Activated naive CD8-positive, alpha-beta T cell treated with anti-CD3 and anti-CD28 coated beads, Interleukin-2, amount 50 U/mL, for 24 hours (primary cell): ENCODE measurements at regions not wholly inside any gene's neighbourhood (a gene's known extent, or its start where the extent isn't known, plus 50 kb on each side); places are given as distances from the start of the nearest gene placed in this dataset.

Experiments used
- ATAC-seq: fragments of 150-1000 bp; cut with Tn5 transposase; one replicate; pipeline ENCODE4 v1.10.0; 2021
- DNase-seq: peaks from one replicate; pipeline ENCODE4 v3.0.0; 2021
- H3K27ac Mint-ChIP-seq: one replicate; pipeline ENCODE4 v1.8.0; 2021; ENCODE audit warnings: mild to moderate bottlenecking, mixed read lengths
- H3K27me3 Mint-ChIP-seq: one replicate; pipeline ENCODE4 v1.8.0; 2021; ENCODE audit warnings: mixed read lengths
- H3K36me3 Mint-ChIP-seq: one replicate; pipeline ENCODE4 v1.8.0; 2021; ENCODE audit warnings: low read depth, mixed read lengths
- H3K4me1 Mint-ChIP-seq: one replicate; pipeline ENCODE4 v1.8.0; 2021; ENCODE audit warnings: mixed read lengths
- H3K4me3 Mint-ChIP-seq: one replicate; pipeline ENCODE4 v1.8.0; 2021; ENCODE audit warnings: mild to moderate bottlenecking, moderate library complexity, mixed read lengths
- H3K9me3 Mint-ChIP-seq: one replicate; pipeline ENCODE4 v1.8.0; 2021; ENCODE audit warnings: mixed read lengths

- ATAC-seq = no peak
- Mint-ChIP-seq H3K27ac (no peak overlapping the region), H3K9me3 (no peaks in the 10 kb centered on the region), H3K36me3 (no peaks in the 10 kb centered on the region), H3K4me1 (no peaks in the 10 kb centered on the region), H3K27me3 (no peaks in the 10 kb centered on the region), H3K4me3 (no peak overlapping the region)
- no peak for DNase-seq
Measured at GRCh38 chr9:28774433-28775235, 1201.4 kb upstream of the C9orf72 start.

GRCh38 chr9:28779243-28779642 is 1206.0 kb upstream of the C9orf72 start:
- H3K36me3 Mint-ChIP-seq = no peaks in the 10 kb centered on the region
- no peak overlapping the region for H3K27ac Mint-ChIP-seq
- no peaks in the 10 kb centered on the region for H3K9me3 Mint-ChIP-seq
- DNase-seq (no peak), ATAC-seq (no peak)
- no peak overlapping the region for H3K4me3 Mint-ChIP-seq
- H3K4me1 Mint-ChIP-seq = no peaks in the 10 kb centered on the region
- H3K27me3 Mint-ChIP-seq = no peaks in the 10 kb centered on the region

DNA sequence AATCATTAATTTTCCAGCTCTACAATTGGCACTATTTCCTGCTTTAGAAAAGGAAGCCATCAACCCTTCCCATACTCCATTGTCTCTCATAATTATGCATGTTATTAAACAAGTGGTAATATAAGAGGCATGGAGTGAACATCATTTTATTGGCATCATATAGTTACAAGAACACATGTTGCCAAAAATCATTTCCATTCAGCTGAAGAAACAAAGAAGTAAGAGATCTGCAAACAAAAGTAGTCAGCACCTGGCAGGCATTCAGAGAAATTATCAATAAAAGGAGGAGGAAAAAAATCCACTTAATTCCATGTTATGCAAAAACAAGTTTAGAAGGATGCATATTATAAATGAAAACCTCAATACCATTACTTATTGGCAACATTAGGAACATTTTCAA is 1208.2 kb upstream of the C9orf72 start:
- Mint-ChIP-seq H3K9me3 (no peaks in the 10 kb centered on the region), H3K36me3 (no peaks in the 10 kb centered on the region), H3K4me1 (no peaks in the 10 kb centered on the region), H3K4me3 (no peak overlapping the region), H3K27ac (no peak overlapping the region), H3K27me3 (no peaks in the 10 kb centered on the region)
- DNase-seq = no peak
- no peak for ATAC-seq

DNA sequence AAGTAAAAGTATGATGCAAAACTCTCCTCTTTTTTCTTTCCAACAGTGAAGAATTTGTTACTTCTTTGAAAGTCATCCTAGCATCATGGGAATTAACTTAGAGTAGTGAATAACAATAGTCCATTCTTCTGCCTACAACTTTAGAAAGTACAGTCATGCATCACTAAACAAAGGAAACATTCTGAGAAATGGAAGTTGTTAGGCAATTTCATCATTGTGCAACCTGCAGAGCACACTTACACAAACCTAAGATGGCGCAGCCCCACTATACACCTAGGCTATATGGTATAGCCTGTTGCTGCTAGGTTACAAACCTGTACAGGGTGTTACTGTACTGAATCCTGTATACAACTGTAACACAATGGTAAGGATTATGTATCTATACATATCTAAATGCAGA is 1209.3 kb upstream of the C9orf72 start:
- Mint-ChIP-seq H3K27ac (no peak overlapping the region), H3K4me3 (no peak overlapping the region), H3K4me1 (no peaks in the 10 kb centered on the region), H3K36me3 (no peaks in the 10 kb centered on the region), H3K27me3 (no peaks in the 10 kb centered on the region), H3K9me3 (no peaks in the 10 kb centered on the region)
- no peak for DNase-seq
- ATAC-seq = no peak

- Mint-ChIP-seq H3K9me3 (no peaks in the 10 kb centered on the region), H3K27me3 (no peaks in the 10 kb centered on the region), H3K27ac (no peak overlapping the region), H3K36me3 (no peaks in the 10 kb centered on the region), H3K4me1 (no peaks in the 10 kb centered on the region), H3K4me3 (no peak overlapping the region)
- ATAC-seq (no peak), DNase-seq (no peak)
Measured at GRCh38 chr9:28792716-28793115, 1219.4 kb upstream of the C9orf72 start.

DNA sequence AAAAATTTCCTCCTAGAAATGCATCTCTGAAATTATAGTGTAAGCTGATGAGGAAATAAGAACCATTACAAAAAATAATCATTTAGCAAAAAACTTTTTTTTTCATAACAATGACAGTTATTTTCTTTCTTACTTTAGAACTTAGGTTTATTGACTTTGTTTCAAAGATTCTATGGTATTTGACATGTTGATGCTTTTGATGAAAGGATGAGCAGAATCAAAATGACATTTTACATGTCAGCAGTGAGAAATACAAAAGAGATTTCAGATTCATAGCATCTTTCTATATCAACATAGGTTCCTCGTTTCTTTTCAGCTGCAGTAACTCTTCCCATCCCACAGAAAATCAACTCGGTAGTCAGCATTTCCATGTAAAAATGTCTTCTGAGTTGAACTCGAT is 1226.6 kb upstream of the C9orf72 start:
- no peak overlapping the region for H3K4me3 Mint-ChIP-seq
- no peaks in the 10 kb centered on the region for H3K36me3 Mint-ChIP-seq
- no peaks in the 10 kb centered on the region for H3K4me1 Mint-ChIP-seq
- ATAC-seq (no peak), DNase-seq (no peak)
- no peak overlapping the region for H3K27ac Mint-ChIP-seq
- no peaks in the 10 kb centered on the region for H3K9me3 Mint-ChIP-seq
- H3K27me3 Mint-ChIP-seq = no peaks in the 10 kb centered on the region

GRCh38 chr9:28801144-28801799 is 1228.0 kb upstream of the C9orf72 start:
- Mint-ChIP-seq H3K36me3 (no peaks in the 10 kb centered on the region), H3K4me1 (no peaks in the 10 kb centered on the region), H3K27ac (no peak overlapping the region), H3K4me3 (no peak overlapping the region), H3K27me3 (no peaks in the 10 kb centered on the region), H3K9me3 (no peaks in the 10 kb centered on the region)
- DNase-seq (no peak), ATAC-seq (no peak)

DNA sequence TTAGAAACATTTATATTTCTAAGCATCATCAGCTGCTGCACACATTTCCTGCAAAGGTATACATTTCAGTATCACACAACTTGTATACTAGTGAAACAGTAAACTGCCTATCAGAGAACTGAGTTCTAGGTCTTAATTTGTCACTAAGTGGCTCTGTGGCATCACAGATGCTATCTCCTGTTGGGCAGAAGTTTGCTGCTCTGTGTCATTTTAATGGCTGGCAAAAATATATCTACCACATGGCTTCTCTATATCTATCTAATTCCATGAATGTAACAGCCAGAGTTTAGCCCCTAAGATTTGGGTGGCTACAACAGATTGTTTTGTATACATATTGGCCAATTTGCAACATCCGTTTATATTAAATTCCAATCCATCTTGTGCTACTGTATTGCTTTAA is 1231.9 kb upstream of the C9orf72 start:
- H3K9me3 Mint-ChIP-seq = no peaks in the 10 kb centered on the region
- H3K27ac Mint-ChIP-seq = no peak overlapping the region
- no peaks in the 10 kb centered on the region for H3K27me3 Mint-ChIP-seq
- H3K4me1 Mint-ChIP-seq = no peaks in the 10 kb centered on the region
- H3K36me3 Mint-ChIP-seq = no peaks in the 10 kb centered on the region
- no peak overlapping the region for H3K4me3 Mint-ChIP-seq
- no peak for DNase-seq
- ATAC-seq = no peak

DNA sequence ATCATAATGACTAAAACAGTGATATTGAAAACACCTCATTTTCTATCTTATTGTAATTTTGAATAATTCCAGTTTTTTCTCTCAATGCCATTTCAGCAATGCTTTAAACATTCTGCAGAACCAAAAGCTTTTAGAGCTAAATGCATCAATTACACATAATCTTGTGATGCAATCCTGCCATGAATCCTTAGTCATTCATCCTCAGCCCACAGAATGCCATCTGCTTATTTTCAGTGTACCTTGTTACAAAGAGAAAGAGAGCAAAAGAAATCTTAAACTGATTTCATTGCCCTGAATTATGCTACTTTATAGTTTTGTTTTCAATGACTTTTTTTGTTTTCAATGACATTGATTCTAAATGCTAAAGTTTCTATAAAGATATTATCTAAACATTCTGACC is 1234.8 kb upstream of the C9orf72 start:
- no peak overlapping the region for H3K4me3 Mint-ChIP-seq

GRCh38 chr9:28810388-28811075 is 1237.3 kb upstream of the C9orf72 start:
- no peak overlapping the region for H3K4me3 Mint-ChIP-seq
- H3K9me3 Mint-ChIP-seq = peaks cover 4% of the 10 kb centered on the region
- no peaks in the 10 kb centered on the region for H3K36me3 Mint-ChIP-seq
- no peaks in the 10 kb centered on the region for H3K4me1 Mint-ChIP-seq
- ATAC-seq (no peak), DNase-seq (no peak)
- H3K27me3 Mint-ChIP-seq = no peaks in the 10 kb centered on the region
- no peak overlapping the region for H3K27ac Mint-ChIP-seq

More for the DNA sequence above, 1234.8 kb upstream of the C9orf72 start:
- no peaks in the 10 kb centered on the region for H3K27me3 Mint-ChIP-seq
- H3K27ac Mint-ChIP-seq = no peak overlapping the region
- DNase-seq (no peak), ATAC-seq (no peak)
- peaks cover 4% of the 10 kb centered on the region for H3K9me3 Mint-ChIP-seq
- H3K4me1 Mint-ChIP-seq = no peaks in the 10 kb centered on the region
- no peaks in the 10 kb centered on the region for H3K36me3 Mint-ChIP-seq

DNA sequence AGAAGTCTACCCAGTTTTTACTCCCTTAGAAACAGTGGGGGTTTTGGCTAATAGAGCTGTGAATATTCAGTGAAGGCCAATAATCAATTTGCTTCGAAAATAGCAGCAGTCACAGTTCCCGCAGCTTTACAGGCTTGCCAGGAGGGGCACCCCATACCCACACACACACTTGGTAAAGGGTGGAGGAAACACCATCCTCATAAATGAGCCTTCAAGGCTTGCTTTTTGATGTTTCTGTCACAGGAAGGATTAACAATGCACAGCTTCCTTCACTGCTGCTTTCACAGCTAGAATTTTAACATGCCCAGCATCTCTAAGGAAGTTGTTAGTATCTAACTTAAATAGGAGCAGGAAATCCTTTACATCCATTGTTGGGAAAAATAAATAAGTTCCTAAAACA is 1247.5 kb upstream of the C9orf72 start:
- no peak overlapping the region for H3K4me3 Mint-ChIP-seq
- H3K36me3 Mint-ChIP-seq = no peaks in the 10 kb centered on the region
- no peak for ATAC-seq
- H3K27ac Mint-ChIP-seq = no peak overlapping the region
- H3K9me3 Mint-ChIP-seq = no peaks in the 10 kb centered on the region
- no peaks in the 10 kb centered on the region for H3K27me3 Mint-ChIP-seq
- no peak for DNase-seq
- H3K4me1 Mint-ChIP-seq = no peaks in the 10 kb centered on the region

- H3K27ac Mint-ChIP-seq = no peak overlapping the region
- H3K36me3 Mint-ChIP-seq = no peaks in the 10 kb centered on the region
- no peaks in the 10 kb centered on the region for H3K4me1 Mint-ChIP-seq
- DNase-seq (no peak), ATAC-seq (no peak)
- no peaks in the 10 kb centered on the region for H3K27me3 Mint-ChIP-seq
- no peaks in the 10 kb centered on the region for H3K9me3 Mint-ChIP-seq
- H3K4me3 Mint-ChIP-seq = no peak overlapping the region
Measured at GRCh38 chr9:28821240-28821639, 1248.0 kb upstream of the C9orf72 start.

DNA sequence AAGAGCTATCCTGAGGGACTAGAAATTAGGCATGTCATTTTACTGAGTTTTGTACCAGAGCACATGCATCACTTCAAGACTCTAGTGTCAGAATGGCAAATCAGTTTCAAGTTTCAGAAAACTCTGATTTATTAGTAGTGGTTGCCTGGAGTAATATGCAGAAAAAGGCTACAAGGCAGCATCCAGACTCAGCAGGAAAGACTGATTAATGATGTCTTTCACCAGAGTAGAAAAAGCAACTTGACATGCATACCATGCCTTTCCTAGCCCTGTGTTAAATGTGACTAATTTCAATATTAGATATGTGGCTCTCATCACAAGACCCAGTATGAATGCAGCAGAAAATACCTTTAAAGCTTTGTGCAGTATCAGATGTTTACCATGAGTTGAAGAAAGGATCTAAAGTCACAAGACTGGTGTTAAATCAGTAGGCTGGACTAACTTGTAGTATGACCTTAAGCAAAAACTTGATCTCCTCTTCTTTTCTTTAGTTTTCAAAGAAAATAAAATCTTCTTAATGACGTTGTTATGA is 1251.2 kb upstream of the C9orf72 start:
- no peak for ATAC-seq
- H3K9me3 Mint-ChIP-seq = no peaks in the 10 kb centered on the region
- no peaks in the 10 kb centered on the region for H3K27me3 Mint-ChIP-seq

DNA sequence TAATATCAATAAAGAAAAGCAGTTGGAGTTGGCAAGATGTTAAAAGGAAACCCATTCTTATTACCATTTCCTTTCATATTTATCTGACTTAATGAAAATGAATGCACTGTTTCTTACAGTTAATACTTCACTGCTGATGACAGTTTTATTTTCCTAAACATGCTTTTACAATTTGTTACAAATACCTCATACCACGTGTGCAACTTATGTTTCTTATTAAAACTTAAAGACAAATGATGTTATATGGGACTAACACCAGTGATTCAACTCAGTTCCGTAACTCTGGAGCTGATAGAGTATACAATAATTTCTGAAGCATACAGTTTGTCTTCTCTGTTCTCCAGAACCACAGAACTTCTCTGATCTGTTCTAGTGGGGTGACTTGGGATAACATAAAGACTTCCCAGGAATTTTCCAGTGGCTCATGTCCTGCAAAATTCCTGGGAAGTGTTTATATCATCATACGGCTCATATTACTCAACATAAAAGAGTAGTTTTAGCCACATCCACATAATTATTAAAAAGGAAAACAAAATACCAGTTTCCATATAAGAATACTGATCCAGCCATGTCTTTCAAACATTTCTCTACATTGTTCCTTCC is 1259.0 kb upstream of the C9orf72 start:
- Mint-ChIP-seq H3K36me3 (no peaks in the 10 kb centered on the region), H3K4me1 (no peaks in the 10 kb centered on the region), H3K9me3 (no peaks in the 10 kb centered on the region), H3K27ac (no peak overlapping the region), H3K27me3 (no peaks in the 10 kb centered on the region), H3K4me3 (no peak overlapping the region)
- no peak for DNase-seq
- ATAC-seq = no peak

More for the DNA sequence above, 1251.2 kb upstream of the C9orf72 start:
- Mint-ChIP-seq H3K4me3 (no peak overlapping the region), H3K36me3 (no peaks in the 10 kb centered on the region), H3K4me1 (no peaks in the 10 kb centered on the region), H3K27ac (no peak overlapping the region)
- no peak for DNase-seq
